AG20443 (cell line): ENCODE measurements at regions not wholly inside any gene's neighbourhood (a gene's known extent, or its start where the extent isn't known, plus 50 kb on each side); places are given as distances from the start of the nearest gene placed in this dataset.
"Not testable (repeated sequence)": the region's sequence is repeated elsewhere in the genome, so short reads cannot be mapped to it uniquely, and the experiment has no call there.

Source experiments
- DNase-seq: peaks from one replicate; pipeline ENCODE4 v3.0.0; 2012; ENCODE audit warnings: low spot score, mixed read lengths

DNA sequence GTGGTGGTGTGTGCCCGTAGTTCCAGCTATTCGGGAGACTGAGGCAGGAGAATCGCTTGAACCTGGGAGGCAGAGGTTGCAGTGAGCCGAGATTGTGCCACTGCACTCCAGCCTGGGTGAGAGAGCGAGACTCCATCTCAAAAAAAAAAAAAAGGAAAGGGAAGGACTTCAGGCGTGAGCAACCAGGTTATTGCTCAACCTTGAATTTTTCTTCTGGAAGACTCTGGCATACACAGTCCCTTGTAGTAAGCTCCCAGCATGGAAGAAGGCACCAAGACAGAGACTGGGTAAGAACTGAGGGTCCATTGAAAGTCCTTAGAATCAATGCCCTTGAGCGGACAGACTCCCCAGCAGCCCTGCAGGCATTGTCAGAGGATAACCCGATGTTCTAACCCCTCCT, 75.0 kb downstream of the C9orf50 start:
- DNase-seq = not testable (repeated sequence)

DNA sequence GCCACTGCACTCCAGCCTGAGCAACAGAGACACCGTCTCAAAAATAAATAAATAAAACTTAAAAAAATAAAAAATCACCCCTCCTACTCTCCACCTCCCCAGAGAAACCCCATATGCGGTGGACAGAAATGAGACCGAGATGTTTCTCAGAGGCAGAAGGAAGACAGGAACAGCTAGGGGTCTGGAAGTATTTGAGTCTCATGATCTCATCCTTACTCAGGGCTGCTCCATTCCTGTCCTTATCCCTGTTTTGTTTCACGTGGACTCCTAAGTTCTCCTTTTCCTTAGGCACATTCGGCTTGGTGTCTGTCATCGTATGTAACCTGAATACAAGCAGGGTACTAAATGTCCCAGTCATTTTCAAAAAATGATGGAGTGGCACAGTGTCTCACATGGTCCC, 76.1 kb downstream of the C9orf50 start:
- peak; percentile 51 for DNase-seq

DNA sequence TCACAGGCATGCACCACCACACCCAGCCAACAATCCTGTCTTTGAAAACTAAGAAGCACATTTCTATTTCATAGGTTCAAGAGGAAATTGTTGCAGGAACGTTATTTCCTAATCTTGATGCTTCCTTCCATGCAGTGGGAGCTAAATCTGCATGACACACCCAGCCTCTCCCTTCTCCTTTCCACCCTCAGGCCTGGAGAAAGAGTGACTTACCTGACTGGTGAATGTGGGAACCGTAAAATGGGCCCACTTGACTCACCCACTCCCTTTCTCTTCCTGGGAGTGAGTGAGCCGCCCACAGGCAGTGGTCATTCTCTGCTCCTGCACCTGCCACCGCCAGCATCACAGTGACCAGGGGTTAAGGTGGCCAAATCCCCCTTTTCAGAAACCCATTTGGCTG, 78.2 kb downstream of the C9orf50 start:
- no peak for DNase-seq

DNA sequence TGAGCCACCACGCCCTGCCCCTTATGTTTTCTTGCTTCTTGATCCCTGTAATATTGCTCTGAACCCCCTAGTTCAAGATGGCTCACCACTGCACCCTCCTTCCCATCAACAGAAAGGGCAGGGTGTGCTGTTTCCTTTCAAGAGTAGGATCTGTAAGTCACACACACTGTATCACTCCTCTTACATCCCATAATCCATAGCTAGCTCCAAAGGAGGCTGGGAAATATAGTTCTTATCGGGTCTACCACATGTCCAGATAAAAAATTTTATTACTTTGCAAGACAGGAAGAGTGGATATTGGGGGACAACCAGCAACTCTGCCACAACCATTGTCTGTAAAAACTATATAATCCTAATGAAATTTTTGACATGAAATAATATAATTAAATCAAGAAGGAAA, 79.6 kb downstream of the C9orf50 start:
- DNase-seq = no peak

DNA sequence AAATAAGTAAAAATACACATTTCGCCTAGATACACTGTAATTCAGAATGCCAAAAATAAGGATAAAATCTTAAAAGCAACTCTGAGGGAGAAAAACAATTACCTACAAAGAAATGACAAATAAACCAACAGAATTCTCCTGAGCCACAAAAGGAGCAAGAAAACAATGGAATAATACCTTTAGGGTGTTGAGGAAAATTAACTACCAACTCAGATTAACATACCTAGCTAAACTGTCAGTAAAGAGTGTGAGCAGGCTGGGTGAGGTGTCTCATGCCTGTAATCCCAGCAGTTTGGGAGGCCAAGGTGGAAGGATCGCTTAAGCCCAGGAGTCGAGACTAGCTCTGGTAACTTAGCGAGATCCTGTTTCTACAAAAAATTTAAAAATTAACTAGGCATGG, 81.5 kb downstream of the C9orf50 start:
- no peak for DNase-seq

DNA sequence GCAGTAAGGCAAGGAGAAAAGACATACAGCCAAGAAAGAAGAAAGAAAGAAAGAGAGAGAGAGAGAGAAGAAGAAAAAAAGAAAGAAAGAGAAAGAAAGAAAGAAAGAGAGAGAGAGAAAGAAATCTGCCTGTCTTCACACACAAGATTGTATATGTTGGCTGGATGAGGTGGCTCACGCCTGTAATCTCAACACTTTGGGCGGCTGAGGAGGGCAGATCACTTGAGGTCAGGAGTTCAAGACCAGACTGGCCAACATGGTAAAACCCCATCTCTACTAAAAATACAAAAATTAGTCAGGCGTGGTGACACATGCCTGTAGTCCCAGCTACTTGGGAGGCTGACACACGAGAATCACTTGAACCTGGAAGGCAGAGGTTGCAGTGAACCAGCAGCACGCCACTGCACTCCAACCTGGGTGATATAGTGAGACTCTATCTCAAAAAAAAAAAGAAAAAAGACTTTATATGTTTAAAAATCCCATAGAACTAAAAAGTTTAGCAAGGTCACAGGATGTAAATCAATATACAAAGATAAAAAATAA, 89.0 kb downstream of the C9orf50 start:
- not testable (repeated sequence) for DNase-seq

DNA sequence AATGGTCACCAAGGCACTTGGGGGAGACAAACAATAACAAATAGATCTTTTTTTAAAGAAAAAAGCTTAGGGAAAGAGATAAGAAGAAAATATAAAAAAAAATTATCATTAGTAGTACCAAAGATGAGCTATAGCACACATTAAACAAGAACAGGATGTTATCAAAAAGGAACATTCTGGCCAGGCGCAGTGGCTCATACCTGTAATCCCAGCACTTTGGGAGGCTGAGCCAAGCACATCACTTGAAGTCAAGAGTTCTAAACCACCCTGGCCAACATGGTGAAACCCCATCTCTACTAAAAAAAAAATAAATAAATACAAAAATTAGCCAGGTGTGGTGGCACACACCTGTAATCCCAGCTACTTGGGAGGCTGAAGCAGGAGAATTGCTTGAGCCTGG, 92.9 kb downstream of the C9orf50 start:
- not testable (repeated sequence) for DNase-seq

DNA sequence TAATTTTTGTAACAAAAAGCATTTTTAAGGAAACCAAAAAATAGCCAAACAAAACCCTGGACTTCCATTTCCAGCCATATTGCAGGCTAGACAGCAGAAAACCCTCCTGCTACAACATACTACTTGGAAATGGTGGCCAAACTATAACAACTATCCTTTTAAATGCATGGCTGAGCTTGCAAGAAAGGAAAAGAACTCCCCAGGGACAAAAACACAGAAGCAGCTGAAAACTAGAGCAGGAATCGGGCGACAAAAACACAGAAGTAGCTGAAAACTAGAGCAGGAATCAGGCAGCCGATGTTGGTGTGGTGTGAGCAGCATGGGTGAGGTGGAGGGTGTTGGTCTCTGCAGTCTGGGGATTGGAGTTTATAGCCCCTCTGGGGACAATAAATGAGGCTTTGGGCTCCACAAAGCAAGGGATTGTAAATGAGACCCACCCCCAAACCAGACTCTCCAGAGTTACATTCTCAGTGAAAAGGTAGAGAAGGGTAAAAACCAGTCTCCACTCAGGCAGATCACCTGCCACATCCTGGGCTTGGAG, 95.2 kb downstream of the C9orf50 start:
- DNase-seq = no peak

DNA sequence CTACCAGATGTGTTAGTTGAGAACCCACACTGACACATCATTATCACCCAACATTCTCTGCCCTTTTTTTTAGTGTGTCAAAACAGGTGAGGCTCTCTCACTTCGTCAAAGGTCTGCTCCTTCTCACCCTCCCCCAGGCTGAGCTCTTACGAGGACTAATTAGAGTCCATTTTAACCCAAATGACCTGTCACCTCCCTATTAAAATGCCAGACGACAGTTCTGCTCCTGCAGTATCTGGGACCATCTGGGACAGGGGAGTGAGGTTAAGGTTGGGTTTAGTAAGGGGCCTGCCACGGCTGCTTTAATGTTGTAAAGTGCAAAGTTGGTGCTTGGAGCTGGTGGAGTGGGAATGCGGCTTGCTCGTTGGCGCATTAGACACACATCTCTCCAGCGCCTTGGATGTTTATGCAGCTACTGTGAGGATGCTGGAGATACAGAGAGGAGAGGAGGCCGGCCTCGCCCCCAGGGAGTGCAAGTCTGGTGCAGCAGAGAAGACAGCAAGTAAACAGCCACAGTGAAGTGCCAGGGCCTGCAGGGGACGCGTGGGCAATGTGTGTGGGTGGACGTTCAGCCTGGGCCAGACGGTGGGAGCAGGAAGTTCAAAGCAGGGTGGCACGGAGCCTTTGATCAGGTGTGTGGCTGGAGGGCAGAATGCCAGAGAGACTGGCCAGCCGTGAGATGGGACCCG, 96.2 kb downstream of the C9orf50 start:
- DNase-seq = no peak

DNA sequence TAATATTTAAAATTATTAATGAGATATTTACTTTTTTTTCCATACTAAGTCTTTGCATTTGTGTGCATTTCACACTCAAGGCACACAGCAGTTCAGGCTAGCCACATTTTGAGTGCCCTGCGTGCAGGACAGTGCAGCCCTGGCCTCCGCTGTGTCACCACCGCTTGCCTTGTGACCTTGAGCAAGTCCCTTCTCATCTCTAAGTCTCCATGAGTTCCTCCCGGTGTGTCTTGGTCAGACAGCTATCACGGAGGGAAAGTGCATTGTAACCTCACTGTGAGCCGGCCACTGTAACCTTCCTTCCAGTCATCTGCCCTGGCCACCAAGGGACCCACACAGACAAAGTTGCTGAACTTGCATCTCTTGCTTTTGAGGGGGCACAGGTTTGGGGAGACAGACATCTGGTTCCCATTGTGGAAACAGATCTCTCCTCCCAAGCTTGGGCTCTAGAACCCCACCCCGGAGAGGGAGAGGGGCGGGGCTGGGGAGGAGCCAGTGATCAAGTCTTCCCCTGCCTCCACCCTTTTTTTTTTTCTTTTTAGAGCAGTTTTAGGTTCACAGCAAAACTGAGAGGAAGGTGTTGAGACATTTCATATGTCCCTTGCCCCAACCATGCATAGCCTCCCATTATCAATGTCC, 96.8 kb downstream of the C9orf50 start:
- peak; percentile 37 for DNase-seq

DNA sequence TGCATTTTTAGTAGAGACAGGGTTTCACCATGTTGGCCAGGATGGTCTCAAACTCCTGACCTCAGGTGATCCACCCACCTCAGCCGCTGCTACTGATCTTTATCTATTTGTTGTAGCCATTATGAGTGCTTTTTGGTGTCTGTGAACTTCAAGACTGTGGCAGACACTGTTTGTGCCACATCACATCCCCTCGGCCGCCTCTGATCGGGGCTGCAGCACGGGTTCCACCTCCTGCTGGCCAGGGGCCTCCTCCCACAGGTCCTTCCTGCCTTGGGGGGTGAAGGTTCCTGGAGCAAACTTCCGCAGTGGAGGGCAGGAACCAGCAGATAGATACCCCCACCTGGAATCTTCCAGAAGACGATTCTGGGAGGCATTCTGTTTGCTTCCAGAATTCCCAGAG, 98.5 kb downstream of the C9orf50 start:
- DNase-seq = no peak

DNA sequence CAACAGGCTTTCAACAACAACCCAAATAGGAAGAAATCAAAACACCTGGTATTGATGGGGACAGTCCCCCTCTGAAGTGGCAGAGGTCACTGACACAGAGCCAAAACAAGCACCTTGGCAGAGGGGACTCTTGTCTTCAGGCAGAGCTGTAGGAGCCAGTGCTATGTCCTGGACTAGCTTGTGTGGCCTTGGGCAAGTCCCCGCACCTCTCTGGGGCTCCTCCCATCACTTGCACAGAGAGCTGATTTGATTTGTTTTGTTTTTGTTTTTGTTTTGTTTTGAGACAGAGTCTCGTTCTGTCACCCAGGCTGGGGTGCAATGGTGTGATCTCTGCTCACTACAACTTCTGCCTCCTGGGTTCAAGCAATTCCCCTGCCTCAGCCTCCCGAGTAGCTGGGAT, 100.8 kb downstream of the C9orf50 start:
- DNase-seq = no peak

DNA sequence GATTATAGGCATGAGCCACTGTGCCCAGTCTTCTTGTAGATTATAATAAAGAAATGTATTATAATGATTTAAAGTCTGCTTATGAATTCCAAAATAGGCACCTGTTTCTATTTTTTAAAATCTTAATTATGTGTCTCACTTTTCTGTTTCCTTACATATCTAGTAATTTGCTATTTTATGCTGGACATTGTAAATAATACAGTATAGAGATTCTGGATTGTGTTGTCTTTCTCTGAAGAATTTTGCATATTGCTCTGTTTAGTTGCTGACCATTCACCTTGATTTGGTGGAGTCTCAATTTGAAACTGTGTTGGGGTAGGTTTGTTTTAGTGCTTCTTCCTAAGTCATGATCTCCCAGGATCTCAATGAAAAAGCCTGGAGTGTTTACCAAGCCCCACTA, 102.8 kb downstream of the C9orf50 start:
- no peak for DNase-seq

DNA sequence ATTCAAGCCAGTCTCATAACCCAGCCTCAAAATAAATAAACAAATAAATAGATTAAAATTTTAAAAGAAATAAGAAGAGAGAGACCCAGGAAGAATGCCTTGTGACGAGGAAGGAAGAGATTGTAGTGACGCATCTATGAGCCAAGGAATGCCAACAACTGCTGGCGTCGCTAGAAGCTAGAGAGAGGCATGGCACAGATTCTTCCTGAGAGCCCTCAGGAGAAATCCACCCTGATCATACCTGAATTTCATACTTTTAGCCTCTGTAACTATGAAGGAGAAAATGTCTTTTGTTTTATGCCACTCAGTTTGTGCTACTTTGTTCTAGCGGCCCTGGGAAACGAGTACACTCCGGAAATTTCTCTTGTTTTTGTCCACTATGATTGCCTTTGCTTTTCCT, 103.9 kb downstream of the C9orf50 start:
- DNase-seq = no peak

DNA sequence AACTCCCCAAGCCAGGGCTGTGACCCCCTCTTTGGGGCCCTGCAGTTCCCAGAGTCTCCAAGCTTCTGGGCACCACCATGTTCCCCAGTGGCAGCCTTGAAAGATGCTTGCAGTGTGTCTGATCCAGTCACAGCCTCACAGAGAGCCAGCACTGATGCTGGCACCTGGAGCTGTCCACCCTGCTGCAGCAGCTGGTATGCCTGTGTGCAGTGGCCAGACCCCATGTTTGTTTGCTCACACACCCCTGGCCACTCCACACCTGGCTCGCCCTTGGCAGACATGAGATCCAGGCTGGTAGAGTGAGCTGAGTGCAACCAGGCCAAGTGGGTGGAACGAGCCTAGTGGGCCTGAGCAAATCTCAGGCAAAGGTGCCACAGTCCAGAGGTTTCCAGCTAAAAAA, 106.0 kb downstream of the C9orf50 start:
- no peak for DNase-seq

DNA sequence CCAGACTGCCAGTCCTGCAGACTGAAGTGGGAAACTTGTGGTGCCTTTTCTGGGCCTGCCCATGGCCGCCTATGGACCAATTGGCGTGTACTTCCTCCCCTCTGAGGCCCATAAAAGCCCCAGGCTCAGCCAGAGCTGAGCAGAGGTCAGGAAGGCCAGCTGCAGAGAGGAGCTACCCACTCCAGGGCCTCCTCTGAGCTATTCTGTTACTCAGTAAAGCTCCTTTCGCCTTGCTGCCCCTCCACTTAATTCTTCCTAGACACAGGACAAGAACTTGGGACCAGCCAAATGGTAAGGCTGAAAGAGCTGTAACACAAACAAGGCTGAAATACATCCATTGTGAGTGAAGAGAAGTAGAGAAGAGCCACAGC, 106.4 kb downstream of the C9orf50 start:
- no peak for DNase-seq

DNA sequence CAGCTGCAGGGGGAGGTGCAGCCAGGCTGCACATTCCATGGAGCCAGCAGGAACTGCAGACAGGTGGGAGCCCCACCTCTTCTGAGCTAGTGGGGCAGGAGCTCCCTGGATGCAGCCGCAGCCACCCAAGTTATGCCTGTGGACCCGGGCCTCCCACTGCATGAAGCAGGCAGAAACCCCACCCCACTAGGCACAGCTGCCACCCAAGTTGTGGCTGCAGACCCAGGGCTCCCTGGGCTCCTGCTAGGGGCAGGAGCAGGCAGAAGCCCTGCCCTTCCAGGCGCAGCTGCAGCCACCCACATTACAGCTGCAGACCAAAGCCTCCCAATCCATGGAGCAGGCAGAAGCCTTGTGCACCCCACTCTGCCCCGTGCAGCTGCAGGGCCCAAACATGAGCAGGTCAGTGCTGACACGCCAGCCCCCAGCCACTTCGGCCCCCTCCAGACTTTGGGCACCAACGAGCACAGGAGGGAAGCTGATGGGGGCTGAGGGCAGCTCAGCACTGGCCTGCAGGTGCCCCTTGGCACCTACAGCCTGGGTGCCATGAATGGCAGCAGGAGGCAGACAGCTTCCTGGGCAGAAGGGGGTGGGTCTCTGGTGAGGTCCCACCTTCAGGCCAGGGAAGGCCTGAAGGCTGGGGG, 106.9 kb downstream of the C9orf50 start:
- DNase-seq = no peak

DNA sequence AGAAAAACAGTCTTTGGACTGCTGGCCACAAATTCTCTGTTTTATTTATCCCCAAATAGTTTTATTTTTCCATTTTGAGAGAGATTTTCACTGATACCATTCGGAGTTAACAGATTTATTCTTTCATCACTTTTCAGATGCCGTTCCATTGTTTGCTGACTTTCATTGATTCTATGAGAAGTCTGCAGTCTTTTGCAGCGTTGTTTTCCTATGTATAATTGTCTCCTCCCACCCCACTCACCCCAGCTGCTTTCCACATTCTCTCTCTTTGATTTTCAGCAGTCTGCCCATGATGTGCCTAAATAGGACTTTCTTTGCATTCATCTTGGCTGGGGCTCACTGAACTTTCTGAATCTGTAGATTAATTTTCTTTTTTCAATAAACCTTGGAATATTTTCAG, 107.6 kb downstream of the C9orf50 start:
- no peak for DNase-seq

DNA sequence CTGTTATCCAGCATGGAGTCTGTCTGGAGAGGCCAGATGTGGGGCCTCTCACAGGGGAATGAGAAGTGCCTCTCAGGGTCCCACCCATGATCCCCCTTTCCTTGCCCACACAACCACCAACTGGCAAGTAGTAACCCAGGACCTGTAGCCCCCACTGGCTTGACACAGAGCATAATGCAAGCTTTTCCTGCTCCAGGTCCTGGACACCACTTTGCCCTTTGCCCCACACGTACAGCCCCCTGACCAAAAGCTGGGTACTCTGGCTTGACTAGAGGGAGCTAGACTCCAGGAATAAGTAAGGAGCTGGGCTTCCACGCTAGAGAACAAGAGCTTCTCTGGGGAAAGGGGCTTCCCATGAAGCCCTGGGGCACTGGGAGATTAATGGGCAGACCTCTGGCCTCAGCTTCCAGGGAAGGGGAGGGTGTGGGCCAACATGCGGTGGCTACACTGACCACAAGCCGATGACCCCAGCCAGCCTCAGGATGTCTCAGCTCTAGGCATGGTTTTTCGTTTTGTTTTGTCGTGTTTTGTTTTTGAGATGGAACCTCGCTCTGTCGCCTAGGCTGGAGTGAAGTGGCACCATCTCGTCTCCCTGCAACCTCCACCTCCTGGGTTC, 109.5 kb downstream of the C9orf50 start:
- DNase-seq = no peak

DNA sequence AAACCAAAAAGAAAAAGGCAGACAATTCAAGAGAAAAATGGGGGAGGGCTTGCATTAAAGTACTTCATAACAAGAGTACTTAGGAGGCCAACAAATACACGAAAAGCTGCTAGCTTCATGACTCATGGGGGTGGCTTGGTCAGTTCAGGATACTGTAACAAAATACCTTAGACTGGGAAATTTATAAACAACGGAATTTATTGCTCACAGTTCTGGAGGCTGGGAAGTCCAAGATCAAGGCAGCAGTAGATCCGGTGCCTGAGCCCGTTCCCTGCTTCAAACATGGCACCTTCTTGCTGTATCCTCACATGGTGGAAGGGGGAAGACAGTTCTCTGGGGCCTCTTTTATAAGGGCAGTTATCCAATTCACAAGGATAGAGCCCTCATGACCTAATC, 111.4 kb downstream of the C9orf50 start:
- DNase-seq = peak; percentile 68

DNA sequence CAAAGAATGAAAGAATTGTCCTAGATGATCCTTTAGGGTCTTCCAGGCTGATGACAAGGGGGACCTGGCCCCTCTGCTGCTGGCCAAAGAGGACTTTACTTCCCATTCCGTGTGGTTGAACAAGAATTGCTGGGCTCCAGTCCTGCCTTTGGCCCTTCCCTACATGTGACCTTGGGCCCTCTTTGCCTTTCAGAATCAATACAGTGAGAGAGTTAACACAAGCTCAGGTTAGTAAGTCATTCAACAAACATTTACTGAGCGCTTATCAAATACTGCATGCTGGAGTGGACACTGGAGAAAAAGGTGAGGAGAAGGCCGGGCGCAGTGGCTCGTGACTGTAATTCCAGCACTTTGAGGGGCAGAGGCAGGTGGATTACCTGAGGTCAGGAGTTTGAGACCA, 113.1 kb downstream of the C9orf50 start:
- no peak for DNase-seq

DNA sequence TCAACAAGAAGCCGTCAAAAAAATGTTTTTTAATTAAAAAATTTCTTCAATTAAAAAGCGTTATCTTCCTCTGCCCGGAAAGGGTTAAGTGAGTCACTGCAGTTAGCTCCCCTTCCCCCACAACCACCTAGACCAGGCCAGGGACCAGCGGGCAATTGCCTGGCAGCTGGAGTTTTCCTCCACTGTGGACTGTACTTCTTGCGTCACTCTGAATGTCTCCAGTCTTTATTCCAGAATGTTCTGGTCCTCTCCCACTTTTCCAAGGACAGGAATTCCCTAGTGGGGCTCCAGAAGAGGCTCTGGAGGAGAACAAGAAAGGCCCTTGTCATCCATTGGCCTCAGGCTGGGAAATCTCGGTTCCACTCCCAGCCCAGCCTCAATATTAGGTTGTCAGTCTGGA, 114.0 kb downstream of the C9orf50 start:
- DNase-seq = peak; percentile 45

DNA sequence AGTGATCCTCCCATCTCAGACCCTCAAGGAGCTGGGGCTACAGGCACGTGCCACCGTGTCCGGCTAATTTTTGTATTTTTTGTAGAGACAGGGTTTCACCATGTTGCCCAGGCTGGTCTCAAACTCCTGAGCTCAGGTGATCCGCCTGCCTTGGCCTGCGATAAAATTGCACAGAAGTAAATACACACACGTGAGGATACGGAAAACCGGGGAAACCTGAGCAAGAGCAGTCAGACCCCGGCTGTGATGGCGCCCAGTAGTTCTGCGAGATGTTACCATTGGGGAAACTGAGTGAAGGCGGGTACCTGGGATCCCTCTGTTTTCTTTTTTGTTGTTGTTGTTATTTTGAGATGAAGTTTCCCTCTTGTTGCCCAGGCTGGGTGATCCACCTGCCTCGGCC, 114.9 kb downstream of the C9orf50 start:
- DNase-seq = no peak
